Midbrain (tissue), 1 donor: ENCODE measurements at regions not wholly inside any gene's neighbourhood (a gene's known extent, or its start where the extent isn't known, plus 50 kb on each side); places are given as distances from the start of the nearest gene placed in this dataset.

Experiments used
- DNase-seq: peaks from one replicate; lab custom pipeline; 2025; lab: John Stamatoyannopoulos, UW

DNA sequence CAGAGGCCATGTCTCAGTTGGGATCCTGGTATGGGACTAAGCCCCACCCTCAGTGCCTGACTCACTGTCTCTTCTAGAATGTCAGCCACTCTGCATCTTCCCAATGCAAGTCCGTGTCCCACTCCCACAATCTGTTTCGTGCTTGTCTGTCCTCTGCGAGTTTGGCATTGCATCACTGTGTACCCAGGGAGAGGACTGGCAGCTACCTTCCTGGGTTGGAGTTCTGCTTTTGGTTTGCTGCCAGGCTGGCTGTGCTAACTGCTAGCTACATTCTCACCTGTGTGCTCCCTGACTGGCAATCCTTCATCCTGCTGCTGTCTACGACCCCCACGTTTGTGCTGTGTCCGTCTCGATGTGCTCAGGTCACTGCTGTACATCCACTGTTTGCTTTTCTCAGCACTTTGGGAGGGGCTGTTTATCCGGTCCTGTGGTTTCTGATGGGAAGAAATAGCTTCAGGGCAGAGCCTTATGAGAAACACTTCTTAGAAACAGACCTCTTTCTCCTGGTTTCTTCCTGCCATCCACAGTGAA lies 56.0 kb upstream of the GLI3 start:
- no peak for DNase-seq

DNA sequence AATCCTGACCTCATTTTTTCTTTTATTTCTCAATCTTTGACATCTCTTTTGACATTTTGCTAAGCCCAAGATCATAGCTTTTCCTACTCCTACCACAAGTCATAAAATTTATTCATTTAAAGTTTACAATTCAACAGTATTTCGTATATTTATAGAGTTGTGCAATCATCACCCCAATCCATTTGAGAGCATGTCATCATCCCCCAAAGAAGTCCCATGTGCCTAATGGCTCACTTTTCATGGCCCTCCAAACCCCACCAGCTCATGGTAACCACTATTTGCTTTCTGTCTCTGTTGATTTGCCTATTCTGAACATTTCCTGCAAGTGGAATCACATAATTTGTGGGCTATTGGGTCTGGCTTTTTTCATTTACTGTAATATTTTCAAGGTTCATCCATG lies 52.5 kb upstream of the GLI3 start:
- no peak for DNase-seq
